C4-2B (cell line): ENCODE measurements at regions not wholly inside any gene's neighbourhood (a gene's known extent, or its start where the extent isn't known, plus 50 kb on each side); places are given as distances from the start of the nearest gene placed in this dataset.

Experiments used
- ZFX ChIP-seq: fragments of 450-650 bp; IDR thresholded peaks from 2 replicates; pipeline ENCODE4 v1.6.1; 2017
- TF ChIP-seq, protein P1 (sequence below): fragments of 450-650 bp; conservative IDR thresholded peaks from 2 replicates; pipeline ENCODE4 v1.5.1; 2017; ENCODE audit warnings: mild to moderate bottlenecking

DNA sequence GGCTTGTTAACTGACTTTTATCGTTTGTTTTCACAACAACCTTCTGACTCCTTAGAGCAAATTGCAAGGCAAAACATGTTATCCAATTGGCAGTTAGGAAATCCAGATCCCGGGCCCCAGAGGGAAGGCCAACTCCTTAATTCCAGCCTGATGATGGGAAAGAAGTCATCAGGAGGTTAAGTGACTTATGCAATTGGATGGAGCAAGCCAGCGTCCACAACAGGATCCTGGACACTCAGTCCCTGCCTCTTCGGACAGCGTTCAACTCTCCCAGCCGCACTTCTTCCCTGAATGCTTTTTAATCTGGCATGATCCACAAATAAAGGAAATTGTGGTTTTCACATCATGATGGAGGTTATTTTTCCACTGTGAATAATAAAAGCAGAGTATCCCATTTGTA lies 310.1 kb downstream of the RAB28 start:
- TF ChIP-seq, protein P1, sequence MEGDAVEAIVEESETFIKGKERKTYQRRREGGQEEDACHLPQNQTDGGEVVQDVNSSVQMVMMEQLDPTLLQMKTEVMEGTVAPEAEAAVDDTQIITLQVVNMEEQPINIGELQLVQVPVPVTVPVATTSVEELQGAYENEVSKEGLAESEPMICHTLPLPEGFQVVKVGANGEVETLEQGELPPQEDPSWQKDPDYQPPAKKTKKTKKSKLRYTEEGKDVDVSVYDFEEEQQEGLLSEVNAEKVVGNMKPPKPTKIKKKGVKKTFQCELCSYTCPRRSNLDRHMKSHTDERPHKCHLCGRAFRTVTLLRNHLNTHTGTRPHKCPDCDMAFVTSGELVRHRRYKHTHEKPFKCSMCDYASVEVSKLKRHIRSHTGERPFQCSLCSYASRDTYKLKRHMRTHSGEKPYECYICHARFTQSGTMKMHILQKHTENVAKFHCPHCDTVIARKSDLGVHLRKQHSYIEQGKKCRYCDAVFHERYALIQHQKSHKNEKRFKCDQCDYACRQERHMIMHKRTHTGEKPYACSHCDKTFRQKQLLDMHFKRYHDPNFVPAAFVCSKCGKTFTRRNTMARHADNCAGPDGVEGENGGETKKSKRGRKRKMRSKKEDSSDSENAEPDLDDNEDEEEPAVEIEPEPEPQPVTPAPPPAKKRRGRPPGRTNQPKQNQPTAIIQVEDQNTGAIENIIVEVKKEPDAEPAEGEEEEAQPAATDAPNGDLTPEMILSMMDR, result no peak
- TF ChIP-seq ZFX, result no peak
